Prostate gland (tissue), 2 donors: ENCODE measurements at regions not wholly inside any gene's neighbourhood (a gene's known extent, or its start where the extent isn't known, plus 50 kb on each side); places are given as distances from the start of the nearest gene placed in this dataset.

Experiments used
- CTCF ChIP-seq, 4 experiments: fragments of 200-600 bp in 2 of 4; fragments of 450-650 bp in 2 of 4; sonication (generic) in 2 of 4; IDR thresholded peaks; 1 replicate in 3 of 4; 2 replicates in 1 of 4; pipeline ENCODE4 v1.5.1; 2016 to 2019; ENCODE audit warnings: antibody characterized with exemption in 4 of 4, mild to moderate bottlenecking in 2 of 4, moderate library complexity in 2 of 4
- POLR2A ChIP-seq: fragments of 450-650 bp; IDR thresholded peaks from one replicate; pipeline ENCODE4 v1.6.1; 2016; ENCODE audit warnings: antibody characterized with exemption, mild to moderate bottlenecking
- POLR2AphosphoS5 ChIP-seq: sonication (generic); formaldehyde crosslinking; IDR thresholded peaks from one replicate; pipeline ENCODE4 v1.6.1; 2017; ENCODE audit warnings: antibody characterized with exemption

- TF ChIP-seq CTCF (IDR thresholded peaks at IDR 0.05) = no peak
- no peak for TF ChIP-seq POLR2AphosphoS5
- no peak for TF ChIP-seq POLR2A
Measured at GRCh38 chr11:45715418-45715817, 50.0 kb upstream of the CHST1 start.
